GM19372 (cell line): ENCODE measurements at regions not wholly inside any gene's neighbourhood (a gene's known extent, or its start where the extent isn't known, plus 50 kb on each side); places are given as distances from the start of the nearest gene placed in this dataset.
"Not testable (repeated sequence)": the region's sequence is repeated elsewhere in the genome, so short reads cannot be mapped to it uniquely, and the experiment has no call there.

Source experiments
- ATAC-seq: cut with Tn5 transposase; IDR thresholded peaks from one replicate; pipeline ENCODE4 v1.9.1; 2021; ENCODE audit warnings: mild to moderate bottlenecking, low read depth, moderate library complexity; ENCODE audit not compliant: unreplicated experiment

- ATAC-seq, result no peak
Measured at GRCh38 chr11:82539669-82540068, 194.0 kb downstream of the FAM181B start.

GRCh38 chr11:82536706-82537105 lies 197.0 kb downstream of the FAM181B start:
- no peak for ATAC-seq

DNA sequence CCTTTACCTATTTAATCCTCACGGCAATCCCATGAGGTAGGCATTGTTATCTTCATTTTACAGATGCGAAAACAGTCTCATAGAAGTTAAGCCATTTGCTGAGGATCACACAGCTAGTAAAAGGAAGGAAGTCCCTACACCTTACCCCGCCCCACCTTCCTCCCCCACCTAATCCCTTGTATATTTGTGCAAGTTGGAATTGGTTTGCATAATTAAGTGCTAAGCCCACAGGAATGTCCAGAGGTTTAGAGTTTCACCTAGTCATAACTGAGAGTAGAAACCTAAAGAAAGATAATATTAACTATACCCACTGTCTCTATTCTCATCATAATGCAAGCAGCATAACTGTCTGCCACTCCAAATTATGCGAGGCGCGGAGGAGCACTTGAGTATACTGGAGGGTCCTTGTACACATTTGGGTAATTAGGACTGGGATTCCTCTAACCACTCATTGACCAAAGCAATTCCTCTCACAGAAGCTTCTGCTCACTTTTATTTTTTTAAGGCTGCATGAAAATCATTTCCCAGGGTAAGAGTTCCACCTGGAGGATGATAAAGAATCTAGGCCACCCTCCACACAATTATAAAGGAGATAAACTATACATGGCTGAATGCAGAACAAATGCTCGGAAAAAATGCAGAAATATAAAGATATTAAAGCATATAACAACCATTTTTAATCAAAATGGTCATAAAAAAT lies 199.9 kb downstream of the FAM181B start:
- ATAC-seq, result no peak

GRCh38 chr11:82529936-82530335 lies 203.7 kb downstream of the FAM181B start:
- ATAC-seq, result no peak

DNA sequence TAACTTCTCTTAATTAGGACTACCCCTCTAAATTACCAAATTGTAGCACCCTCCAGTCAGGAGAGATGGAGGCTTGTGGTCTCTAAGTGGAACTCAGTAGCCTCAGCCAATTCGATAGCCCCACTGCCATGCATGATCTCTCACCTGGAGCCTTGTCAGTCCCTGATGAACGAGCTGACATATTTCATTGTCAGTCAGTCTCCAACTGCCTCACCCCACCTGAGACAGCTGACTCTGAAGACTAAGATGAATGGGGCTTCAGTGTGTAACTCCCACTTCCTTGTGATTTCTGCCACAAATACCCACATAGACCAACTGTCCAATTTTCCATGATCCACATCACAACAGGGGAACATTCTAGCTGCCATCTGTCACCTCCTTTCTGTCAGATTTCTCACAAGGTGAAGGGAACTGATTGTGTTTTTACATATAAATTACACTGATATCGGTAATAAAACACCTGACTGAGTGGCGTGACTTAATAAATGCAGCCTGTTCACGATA lies 206.5 kb downstream of the FAM181B start:
- no peak for ATAC-seq

DNA sequence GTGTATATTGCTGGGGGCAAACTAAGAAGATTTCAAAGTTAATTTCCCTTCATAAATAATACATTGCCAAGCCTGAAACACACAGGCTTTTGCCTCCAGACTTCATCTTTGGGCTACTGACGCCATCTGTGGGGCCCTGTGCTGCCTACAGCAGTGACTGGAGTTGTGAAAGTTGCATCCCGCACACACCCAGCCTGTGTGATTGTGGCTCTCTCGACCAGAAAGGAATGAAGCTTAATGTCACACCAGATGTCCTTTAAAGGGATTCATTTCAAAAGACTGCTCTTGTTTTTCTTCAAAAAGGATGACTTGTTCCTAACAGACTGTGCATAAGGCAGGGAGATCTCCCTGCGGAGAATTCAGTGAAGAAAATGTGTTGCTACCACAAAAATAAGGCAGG lies 210.5 kb downstream of the FAM181B start:
- ATAC-seq, result no peak

- no peak for ATAC-seq
Measured at GRCh38 chr11:82521427-82521826, 212.2 kb downstream of the FAM181B start.

DNA sequence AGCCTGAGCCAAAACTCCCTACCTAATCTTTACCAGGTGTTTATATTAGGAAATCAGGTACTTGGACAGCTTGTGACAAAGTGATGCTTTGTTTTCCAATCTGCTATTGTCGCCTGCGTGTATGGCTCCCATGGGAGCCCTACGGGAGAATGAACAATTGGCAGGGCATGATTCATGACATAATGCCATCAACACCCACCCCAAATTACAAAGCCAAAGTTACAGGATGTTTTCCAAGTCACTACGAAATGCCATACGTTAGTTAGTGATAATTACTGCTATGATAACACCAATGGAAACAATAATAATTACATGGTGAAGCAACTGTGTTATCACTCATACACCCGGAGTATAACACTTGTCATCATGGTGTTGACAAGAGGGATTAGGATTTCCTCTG lies 226.4 kb downstream of the FAM181B start:
- no peak for ATAC-seq

DNA sequence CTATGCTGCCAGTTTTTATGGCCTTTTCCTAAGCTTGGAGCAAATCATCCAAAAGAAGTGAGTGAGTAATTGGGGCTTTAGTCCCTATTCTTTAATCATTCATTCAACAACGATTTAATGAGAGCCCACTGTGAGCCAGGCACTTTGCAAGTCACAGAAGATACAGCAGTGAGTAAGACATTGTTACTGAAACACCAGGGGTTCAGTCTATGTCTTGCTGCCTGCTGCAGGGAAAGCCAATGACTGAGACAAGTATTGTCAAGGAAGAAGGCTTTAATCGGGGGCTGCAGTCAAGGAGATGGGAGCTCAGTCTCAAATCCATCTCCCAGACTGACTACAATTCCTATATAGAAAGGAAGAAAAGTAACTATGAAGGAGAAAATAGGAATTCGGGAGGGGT lies 228.3 kb downstream of the FAM181B start:
- no peak for ATAC-seq

GRCh38 chr11:82501174-82501573 lies 232.5 kb downstream of the FAM181B start:
- not testable (repeated sequence) for ATAC-seq

DNA sequence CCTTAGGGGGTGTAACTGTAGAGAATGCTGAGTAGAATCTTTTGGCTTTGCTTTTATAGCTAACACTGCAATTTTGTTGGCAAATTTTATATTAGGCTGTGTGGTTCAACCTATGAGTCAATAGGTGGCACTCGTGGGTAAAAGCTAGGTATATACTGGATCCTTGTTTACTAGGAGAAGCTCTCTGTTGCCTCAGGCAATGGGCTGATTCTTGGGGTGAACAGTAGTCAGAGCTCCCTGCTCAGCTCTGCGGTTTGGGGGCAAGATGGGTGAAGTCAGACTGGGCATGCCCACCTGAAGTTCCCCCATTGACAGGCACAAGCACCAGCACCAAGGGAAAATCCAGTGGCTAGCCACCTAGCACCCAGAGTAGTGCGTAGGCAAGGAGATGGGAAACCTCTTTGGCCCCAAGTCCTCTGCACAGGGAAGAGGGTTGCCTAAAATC lies 238.7 kb downstream of the FAM181B start:
- ATAC-seq, result no peak

- ATAC-seq, result no peak
Measured at GRCh38 chr11:82474876-82475275, 258.8 kb downstream of the FAM181B start.

- ATAC-seq, result no peak
Measured at GRCh38 chr11:82465481-82465880, 268.2 kb downstream of the FAM181B start.

GRCh38 chr11:82462608-82463242 lies 270.9 kb downstream of the FAM181B start:
- no peak for ATAC-seq

DNA sequence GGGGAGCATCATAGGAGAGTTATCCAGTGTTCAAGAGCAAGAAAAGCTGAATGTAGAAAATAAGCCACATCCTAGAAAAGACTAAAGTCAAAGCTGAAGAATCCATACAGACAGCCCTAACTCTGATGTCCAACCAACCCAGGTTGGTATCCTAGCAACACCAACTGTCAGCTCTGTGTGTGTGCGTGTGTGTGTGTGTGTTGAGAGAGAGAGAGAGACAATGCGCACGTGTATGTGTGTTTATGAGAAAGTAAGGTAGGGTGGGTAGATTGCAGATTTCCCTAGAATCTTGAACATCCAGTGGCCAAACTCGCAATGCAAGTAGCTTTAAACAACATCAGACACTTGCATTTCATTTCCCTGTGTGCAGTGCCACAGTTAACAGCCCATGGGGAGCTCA lies 274.9 kb downstream of the FAM181B start:
- ATAC-seq, result no peak

- ATAC-seq, result no peak
Measured at GRCh38 chr11:82458147-82458546, 275.5 kb downstream of the FAM181B start.

DNA sequence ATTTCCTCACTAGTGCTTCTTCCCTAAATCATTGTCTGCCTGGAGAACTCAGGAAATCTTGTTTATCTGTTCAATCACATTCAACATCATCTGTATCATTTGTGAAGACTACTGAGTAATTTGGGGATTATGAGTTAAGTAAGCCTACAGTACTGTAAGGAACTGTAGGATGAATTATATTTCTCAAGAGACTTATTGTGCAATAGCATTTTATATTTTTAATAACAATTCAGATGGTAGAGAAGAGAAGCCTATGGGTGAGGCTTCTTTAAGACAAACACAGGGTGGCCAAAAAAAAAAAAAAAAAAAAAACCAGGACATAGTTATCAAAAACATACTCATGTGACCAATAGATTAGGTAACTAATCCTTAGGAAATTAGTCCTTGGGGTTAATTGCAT lies 282.7 kb downstream of the FAM181B start:
- ATAC-seq, result no peak

DNA sequence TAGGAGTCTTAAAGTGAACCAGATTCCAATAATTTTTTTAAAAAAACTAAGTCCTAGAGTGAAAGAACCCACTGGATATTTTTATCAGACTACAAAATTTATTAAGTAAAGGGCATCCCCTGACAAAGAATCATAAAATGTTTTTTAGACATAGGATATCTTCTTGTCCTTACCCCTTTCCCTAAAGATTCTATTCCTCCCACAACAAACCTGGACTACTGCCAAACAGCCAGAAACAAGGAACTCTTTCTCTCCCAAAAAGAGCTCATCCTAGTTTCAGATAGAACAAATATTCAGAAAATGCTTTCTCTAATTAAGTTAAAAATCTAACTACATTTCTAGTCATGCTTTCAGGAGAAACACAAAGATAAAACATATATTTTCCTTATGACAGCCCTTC lies 327.1 kb downstream of the FAM181B start:
- ATAC-seq, result no peak

- ATAC-seq, result no peak
Measured at GRCh38 chr11:82405421-82405820, 328.2 kb downstream of the FAM181B start.

DNA sequence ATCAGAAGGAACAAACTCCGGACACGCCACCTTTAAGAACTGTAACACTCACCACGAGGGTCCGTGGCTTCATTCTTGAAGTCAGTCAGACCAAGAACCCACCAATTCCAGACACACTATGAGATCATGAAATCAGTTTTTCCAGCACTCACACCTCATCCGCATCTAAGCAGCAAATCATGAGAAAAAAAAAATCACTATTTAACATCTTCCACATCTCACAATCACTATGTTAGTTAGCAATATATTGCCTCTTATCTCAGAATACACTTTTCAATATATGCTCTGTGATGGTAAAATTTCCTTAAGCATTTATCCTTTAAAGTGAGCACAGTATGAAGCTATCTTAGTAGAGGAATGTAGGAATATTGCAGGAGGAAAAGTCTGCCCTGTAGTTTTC lies 328.7 kb downstream of the FAM181B start:
- ATAC-seq, result no peak

DNA sequence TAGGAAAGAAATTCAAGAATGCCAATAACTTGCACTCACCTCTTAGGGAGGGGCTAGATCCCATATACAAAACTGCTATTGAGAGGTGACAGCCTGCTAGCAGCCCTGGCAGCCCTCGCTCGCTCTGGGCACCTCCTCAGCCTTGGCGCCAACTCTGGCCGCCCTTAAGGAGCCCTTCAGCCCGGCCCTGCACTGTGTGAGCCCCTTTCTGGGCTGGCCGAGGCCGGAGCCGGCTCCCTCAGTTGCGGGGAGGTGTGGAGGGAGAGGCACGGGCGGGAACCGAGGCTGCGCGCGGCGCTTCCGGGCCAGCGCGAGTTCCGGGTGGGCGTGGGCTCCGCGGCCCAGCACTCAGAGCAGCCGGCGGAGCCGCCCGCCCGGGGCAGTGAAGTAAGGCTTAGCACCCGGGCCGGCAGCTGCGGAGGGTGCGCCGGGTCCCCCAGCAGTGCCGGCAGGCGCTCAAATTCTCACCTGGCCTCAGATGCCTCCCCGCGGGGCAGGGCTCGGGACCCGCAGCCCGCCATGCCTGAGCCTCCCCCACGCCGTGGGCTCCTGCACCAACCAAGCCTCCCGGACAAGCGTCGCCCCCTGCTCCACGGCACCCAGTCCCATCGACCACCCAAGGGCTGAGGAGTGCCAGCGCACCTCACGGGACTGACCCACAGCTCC lies 329.9 kb downstream of the FAM181B start:
- ATAC-seq, result no peak
